Glomerular endothelial cell (primary cell): ENCODE measurements at regions not wholly inside any gene's neighbourhood (a gene's known extent, or its start where the extent isn't known, plus 50 kb on each side); places are given as distances from the start of the nearest gene placed in this dataset.
"Not testable (repeated sequence)": the region's sequence is repeated elsewhere in the genome, so short reads cannot be mapped to it uniquely, and the experiment has no call there.

Experiments
- DNase-seq: peaks from one replicate; pipeline ENCODE4 v3.0.0-alpha.2; 2011; ENCODE audit warnings: low read depth, low spot score; ENCODE audit errors: extremely low read depth

DNA sequence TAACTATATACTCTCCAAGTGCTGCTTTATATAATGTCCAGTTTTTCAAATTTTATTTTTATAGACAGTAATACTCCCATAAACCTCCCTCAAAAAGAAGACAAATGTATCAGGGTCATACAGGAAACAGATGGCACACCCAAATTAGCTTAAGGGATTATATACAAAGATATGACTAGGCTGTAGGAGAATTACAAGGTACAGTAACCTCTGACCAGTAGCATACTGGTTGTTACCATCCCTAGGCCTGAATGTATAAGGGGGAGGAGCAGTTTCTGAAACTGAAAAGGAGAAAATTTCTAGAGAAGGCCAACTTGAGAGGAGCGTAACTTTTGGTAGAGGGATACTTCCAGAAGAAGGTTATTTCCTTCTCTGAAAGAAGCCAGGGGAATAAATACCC, 122.6 kb upstream of the NBPF19 start:
- not testable (repeated sequence) for DNase-seq

- not testable (repeated sequence) for DNase-seq
Measured at GRCh38 chr1:149354579-149354978, 120.3 kb upstream of the NBPF19 start.

DNA sequence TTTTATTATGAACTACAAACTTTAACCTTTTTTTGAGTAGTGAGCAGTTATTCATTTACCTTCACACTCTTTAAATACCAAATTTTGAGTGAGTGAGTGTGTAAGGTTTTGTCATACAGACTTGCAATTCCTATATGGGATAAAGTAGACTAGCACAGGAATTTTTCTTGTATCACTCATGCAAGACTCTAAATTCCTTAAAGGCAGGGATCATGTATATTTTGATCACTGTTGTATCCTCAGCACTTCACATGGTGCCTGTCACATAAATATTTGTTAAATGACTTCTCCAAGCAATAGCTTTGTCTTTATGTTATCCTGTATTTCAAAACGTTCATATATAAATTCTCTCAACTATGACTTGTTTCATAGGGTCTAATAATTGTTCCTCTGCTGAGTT, 119.1 kb upstream of the NBPF19 start:
- DNase-seq: not testable (repeated sequence)

DNA sequence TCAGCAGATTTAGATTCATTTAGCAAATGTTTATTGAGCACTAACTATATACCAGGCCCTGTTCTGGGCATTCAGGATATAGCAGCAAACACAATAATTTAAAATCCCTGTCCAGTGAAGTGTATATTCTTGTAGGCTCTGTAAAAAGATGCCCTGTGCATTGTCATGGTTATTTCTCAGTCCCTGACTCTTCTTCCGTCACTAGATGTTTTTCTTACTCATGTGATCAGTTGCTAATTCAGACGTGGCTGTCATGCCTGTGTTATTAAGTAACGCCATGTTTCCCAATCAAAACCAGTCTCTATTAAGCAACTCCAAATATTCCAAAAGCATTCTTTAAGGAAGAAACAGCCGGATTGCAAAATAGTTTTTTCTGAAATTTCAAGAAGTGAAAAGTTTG, 118.7 kb upstream of the NBPF19 start:
- not testable (repeated sequence) for DNase-seq

DNA sequence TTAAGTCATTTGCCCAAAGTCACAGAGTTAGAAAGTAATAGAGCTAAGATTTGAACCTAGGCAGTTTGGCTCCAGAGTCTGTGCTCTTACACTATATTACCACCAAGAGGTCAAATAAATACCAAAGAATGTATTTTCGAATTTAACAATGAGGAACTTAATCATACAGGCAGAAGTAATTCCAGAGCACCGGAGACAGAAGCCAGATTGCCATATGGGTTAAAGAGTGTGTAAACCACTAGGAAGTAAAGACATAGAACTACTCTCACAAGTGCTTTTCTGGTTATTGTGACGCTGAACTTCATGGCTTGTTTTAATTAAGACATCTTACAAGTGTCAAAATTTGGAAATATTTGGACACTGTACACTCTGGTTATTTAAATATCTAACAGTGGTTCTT, 114.5 kb upstream of the NBPF19 start:
- DNase-seq: not testable (repeated sequence)

GRCh38 chr1:149361310-149361709, 113.5 kb upstream of the NBPF19 start:
- not testable (repeated sequence) for DNase-seq

GRCh38 chr1:149364188-149364981, 110.5 kb upstream of the NBPF19 start:
- DNase-seq: not testable (repeated sequence)

GRCh38 chr1:149366402-149366801, 108.4 kb upstream of the NBPF19 start:
- DNase-seq: not testable (repeated sequence)

DNA sequence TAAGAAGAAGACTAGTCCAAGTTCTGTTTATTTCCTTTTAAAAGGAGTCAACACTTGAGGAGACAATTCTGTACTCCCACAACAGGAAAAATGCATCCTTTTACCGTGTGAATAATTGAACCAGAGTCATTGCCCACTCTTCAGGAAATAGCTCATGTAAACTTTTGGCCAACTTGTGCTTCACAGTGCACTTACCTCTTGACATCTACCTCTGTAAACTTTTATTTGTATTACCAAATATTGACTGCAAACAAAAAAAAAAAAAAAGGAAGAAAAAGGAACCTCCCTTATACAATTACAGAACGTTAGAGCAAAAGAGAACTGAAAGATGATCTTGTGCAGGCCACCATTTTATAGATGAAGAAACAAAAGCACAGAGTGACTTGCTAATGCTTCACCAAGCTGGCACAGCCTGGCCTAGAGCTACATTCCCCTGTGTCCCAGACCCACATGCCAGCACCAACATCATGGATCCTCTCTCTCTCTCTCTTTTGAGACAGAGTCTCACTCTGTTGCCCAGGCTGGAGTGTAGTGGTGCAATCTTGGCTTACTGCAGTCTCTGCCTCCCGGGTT, 107.3 kb upstream of the NBPF19 start:
- not testable (repeated sequence) for DNase-seq

GRCh38 chr1:149368337-149368736, 106.5 kb upstream of the NBPF19 start:
- not testable (repeated sequence) for DNase-seq

GRCh38 chr1:149369081-149369480, 105.8 kb upstream of the NBPF19 start:
- DNase-seq: not testable (repeated sequence)

- not testable (repeated sequence) for DNase-seq
Measured at GRCh38 chr1:149371955-149372354, 102.9 kb upstream of the NBPF19 start.

DNA sequence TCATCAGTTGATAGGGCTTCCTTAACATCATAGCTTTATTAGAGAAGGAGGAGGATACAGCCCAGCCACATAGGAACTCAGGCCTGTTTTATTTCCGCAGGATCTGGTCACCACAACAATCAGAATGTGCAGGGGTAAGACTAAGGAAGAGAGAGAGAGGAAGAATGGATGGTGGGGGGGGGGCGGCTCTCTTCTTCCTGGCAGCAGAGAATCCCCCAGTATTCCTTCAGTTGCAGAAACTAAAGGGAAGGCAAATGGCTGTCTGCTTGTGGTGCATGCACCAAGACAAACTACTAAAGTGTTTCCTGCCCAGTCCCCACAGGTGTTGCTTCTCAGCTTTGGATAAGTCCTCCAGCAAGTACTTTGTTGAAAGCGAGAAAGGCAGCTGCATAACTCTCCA, 96.4 kb upstream of the NBPF19 start:
- not testable (repeated sequence) for DNase-seq

DNA sequence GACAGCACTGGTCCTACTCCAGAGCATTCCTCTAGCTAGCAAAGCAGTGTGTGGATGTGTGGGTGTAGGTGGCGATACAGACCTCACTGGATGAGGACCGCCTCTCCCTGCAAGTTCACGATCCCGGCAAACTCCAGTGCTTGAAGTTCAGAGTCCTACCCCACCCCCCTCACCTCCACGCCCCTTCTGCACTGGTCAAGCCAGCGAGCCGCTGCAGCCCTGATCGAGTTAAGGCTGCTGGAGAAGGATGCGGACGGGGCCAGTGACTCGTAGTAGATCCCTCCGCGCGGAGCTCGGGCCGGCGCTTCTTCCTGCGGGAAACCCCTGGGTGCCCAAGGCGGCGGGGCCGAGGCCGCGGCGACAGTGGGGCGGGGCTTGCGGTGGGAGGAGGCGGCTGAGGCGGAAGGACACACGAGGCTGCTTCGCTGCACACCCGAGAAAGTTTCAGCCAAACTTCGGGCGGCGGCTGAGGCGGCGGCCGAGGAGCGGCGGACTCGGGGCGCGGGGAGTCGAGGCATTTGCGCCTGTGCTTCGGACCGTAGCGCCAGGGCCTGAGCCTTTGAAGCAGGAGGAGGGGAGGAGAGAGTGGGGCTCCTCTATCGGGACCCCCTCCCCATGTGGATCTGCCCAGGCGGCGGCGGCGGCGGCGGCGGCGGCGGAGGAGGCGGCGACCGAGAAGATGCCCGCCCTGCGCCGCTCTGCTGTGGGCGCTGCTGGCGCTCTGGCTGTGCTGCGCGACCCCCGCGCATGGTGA, 84.5 kb upstream of the NBPF19 start:
- not testable (repeated sequence) for DNase-seq

DNA sequence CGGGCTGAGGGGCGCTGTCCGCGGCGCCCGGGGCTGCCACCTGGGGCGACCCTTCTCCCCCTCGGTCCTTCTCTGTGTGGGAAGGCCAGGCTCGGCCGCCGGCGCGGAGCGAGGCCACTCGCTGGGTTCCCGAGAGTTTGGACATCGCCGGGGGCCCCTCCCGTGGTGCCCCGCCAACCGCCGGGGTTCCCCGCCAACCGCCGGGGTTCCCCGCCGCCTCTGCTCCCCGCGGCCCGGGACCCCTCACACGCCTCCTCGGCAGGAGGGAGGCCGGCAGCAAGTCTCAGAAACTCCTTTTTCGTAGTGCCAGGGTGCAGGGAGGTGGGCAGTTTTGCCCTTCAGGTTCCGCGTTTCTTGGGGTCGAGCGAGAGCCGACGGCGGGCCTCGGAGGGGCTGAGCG, 83.9 kb upstream of the NBPF19 start:
- DNase-seq: not testable (repeated sequence)

DNA sequence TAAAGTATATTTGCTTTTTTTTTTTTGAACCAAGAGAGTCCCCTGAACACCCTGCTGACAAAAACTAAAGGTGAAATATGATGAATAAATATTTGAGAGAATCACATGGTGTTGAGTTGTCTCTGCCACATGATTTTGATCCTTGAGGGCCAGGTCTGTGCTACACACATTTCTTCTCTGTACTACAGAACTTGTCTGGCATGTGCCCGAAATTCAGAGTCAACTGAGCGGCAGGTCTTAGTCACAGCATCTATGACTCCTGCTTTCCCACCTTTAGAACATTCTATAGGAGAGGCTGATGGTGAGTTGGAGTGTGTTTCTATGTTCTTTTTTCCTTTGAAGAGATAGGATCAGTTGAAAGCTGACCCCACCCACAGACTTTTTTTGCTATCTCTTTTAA, 79.0 kb upstream of the NBPF19 start:
- DNase-seq: not testable (repeated sequence)

GRCh38 chr1:149398527-149398926, 76.3 kb upstream of the NBPF19 start:
- not testable (repeated sequence) for DNase-seq

- DNase-seq: not testable (repeated sequence)
Measured at GRCh38 chr1:149408404-149408803, 66.4 kb upstream of the NBPF19 start.

DNA sequence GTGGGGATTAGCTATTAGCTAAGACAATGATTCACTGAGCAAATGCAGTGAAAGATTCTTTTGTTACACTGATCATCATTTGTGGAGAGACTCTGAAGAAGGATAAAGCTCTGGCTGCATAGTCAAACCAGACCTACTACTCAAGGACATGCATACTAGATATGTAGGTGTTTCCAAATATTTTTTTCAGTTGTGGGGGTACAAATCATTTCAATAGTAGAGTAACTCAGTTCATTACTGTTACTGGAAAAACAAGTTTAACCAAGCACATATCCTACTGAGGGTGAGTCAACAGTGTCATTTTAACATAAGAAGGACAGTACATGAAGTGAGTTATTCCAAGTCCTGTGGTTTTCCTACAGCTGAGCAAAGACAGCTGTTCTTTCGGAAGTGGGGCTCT, 59.5 kb upstream of the NBPF19 start:
- not testable (repeated sequence) for DNase-seq

DNA sequence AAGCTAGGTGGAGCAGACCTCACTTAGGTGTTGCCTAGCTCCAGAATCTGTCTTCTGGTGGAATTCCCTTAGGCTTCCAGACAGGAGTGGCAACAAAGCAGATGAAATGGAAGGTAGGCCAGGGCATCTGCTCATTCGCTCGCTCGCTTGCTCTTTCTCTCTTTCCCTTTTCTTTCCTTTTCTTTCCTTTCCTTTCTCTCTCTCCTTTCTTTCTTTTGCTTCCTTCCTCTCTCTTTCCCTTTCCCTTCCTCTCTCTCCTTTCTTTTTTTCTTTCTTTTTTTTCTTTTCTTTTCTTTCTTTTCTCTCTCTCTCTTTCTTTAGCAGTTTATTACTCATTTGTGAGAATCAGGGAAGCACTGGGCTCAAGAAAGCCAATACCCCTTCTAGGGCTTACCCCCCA, 56.1 kb upstream of the NBPF19 start:
- DNase-seq: not testable (repeated sequence)

DNA sequence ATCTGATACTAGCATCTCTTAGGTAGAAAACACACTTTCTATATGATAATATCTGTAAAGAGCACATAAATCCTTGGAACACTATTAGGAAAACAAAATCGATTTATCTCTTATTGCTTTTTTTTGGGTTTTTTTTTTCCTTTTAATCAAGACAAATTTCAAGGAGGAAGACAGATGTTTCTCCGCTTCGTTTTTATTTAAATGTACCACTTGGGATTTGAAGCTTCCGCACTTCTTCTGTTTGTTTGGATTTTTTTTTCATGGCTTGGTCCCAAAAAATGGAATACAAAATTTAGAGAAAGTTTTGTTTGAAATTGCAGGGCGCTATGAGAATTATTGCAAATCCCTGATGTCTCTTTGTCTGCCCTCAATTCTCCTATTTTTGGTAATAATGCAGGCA, 51.7 kb upstream of the NBPF19 start:
- DNase-seq: not testable (repeated sequence)
